NCI-H1930 (cell line): ENCODE measurements at regions not wholly inside any gene's neighbourhood (a gene's known extent, or its start where the extent isn't known, plus 50 kb on each side); places are given as distances from the start of the nearest gene placed in this dataset.
"Not testable (repeated sequence)": the region's sequence is repeated elsewhere in the genome, so short reads cannot be mapped to it uniquely, and the experiment has no call there.

Experiments
- DNase-seq, 2 experiments: peaks; one replicate each; lab custom pipeline; 2025; lab: John Stamatoyannopoulos, UW

- DNase-seq: no peak
Observed at GRCh38 chr12:25384038-25384892, 133.5 kb upstream of the KRAS start.

DNA sequence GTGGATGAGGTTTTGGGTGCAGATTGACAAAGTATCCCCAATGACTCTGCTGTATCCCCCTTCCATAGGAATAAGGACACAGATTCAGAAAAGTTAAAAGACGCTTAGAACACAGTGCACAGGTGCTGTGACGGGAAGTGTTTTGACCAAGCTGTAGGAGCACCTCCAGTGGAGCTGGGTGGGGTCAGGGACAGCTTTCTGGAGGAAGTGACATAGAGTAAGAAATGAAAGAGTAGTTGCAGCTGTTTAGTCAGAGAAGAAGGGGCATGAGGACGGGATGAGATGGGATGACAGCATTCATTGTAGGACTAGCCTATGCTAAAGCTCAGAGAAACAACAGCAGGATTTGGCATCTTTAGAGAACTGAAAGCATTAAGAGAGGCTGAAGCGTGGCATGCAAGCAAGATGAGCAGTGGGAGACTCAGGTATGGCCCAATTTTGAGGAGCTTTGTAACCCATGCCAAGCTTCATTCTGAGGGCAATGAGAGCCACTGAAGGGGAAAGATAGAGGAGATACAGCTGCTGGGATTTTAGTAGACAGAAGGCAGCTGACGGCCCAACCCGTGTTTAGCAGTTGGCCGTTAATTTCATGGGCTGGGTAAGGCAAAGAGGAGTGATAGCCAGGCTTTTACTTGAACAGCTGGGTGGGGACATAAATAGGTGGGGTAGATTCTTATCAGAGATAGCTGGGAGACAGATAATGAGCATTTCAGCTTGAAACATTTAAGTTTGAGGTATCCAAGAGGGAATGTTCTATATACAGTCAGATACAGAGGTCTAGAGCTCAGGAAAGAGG, 131.8 kb upstream of the KRAS start:
- DNase-seq: no peak

DNA sequence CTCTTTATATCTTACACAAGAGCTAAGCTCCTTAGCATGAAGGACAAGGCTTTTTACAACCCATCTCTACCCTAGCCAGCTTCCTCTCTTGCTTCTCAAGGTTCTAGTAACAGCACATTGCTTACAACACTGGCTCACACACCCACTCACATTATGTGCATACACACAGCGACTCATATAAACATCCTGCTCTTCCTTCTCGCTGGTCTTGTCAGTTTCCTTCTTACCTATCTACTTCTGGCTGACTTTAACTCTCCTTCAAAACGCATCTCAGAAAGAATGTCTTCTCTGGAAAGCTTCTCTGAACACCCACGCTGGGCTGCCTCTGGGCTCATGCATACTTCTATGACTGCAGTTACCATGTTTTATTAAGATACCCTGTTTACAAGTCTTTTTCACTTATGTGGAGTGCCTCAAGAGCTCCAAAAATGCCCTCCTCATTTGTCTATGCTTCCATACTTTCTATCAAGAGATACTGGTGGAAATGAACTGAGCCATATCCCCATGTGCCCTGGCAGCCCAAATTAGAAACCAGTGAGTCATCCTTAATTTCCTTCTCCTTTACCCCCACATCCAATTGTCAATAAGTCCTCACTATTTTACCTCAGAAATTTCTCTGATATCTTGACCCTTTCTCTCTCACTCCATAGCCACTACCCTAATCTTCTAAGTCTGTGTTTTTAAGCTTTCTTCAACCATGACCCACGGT, 126.9 kb upstream of the KRAS start:
- no peak for DNase-seq

- DNase-seq: no peak
Observed at GRCh38 chr12:25376985-25377384, 126.3 kb upstream of the KRAS start.

- DNase-seq: no peak
Observed at GRCh38 chr12:25376407-25376806, 125.7 kb upstream of the KRAS start.

- DNase-seq: no peak
Observed at GRCh38 chr12:25372969-25373817, 122.5 kb upstream of the KRAS start.

GRCh38 chr12:25372002-25372401, 121.3 kb upstream of the KRAS start:
- no peak for DNase-seq

- DNase-seq: no peak
Observed at GRCh38 chr12:25368557-25368956, 117.8 kb upstream of the KRAS start.

DNA sequence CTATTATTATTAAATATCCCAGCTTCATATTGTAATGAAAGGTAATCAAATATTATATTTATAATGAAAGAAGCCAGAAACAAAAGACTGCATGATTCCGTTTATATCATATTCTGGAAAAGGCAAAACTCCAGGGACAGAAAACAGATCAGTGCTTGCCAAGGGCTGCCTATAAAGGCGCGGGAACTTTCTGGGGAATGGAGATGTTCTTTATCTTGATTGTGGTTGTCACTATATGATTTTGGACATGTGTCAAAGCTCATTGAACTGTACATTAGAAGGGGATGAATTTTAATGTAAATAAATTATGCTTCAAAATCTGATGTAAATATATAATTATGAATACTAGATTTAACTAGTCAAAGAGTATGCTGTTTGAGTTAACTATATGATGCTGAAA, 115.4 kb upstream of the KRAS start:
- no peak for DNase-seq

DNA sequence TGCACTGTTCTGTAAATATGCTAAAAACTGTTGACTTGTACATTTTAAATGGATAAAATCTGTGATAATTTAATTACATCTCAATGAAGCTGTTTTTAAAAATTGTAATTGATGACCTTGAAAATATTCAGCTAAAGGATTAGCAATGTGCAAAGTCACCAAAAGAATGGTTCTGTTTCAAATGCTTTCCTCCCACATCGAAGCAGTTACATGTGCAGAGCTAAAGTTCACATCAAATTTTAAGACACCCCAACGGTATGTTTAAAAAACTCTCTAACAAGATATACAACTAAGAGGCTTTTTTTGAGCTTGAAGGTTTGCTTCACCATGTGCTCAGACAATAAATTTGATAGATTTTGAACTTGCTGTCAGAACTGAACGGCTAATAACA, 114.6 kb upstream of the KRAS start:
- DNase-seq: no peak

DNA sequence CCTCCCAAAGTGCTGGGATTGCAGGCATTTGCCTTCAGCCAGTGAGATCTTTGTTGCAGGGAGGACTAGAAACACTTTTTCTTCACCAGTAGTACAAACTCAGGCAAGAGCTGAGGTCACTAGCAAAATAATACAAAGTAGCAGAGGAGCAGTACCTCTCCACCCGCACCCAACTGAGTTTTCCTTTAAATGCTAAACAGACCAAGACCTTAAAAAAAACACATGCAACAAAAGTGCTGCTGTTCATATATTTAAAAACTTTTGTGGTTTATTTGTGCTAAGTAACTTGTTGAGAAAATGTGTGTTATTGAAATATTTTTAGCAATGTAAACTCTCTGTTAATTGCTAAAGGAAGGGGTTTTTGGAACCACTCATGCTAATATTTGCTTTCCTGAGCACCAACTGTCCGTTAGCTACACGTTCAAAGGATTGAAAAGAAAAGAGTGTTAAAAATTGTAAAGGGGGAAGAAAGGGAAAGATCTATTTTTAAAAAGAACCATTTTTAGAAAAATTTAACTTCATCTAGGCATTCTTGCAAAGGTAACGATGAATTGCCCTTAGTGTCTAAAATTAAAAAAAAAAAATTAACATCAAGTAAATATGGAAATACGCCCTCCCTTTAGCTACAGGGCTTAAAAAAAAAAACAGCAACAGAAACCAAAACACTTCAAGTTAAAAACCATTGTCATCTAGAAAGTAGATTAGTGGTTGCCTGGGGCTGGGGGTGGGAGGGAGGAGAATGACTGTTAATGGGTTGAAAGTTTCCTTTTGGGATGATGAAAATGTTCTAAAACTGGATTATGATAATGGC, 114.0 kb upstream of the KRAS start:
- no peak for DNase-seq

DNA sequence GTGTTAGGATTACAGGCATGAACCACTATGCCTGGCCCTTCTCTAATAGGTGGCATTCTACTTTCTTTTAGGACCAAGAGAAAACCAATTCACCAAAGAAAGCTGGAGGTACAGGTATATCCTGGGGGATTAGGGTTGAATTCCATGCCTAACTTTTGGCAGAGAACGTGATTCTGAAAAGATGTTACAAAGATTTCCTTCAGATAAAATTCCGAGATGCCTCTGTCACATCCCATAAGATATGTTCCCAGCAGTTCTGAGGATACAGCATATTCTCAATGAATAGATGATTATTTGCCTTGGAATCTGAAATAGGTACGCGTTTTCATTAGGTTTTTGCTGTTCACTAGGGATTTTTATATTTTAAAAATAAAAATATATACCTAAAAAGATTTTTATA, 111.9 kb upstream of the KRAS start:
- DNase-seq: no peak

GRCh38 chr12:25361511-25361910, 110.8 kb upstream of the KRAS start:
- DNase-seq: no peak

DNA sequence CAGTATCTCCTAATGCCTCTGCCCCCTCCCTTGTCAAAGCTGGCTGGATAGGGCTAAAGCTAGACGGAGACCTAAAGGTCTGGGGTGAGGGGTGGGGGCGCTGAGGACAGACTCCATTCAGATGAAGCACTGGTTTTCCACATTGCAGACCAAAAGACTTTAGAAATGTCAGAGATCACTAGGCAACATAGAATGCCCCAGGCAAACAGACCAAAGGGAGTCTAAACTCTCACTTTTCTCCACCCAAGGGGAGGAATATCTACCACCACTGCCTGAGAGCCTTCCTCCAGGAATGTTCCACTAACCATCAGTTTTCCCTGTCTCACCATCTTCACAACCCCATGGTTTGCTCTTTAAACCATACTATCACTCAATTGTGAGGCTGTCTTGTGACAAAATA, 106.9 kb upstream of the KRAS start:
- DNase-seq: no peak

GRCh38 chr12:25352942-25353341, 102.2 kb upstream of the KRAS start:
- not testable (repeated sequence) for DNase-seq

DNA sequence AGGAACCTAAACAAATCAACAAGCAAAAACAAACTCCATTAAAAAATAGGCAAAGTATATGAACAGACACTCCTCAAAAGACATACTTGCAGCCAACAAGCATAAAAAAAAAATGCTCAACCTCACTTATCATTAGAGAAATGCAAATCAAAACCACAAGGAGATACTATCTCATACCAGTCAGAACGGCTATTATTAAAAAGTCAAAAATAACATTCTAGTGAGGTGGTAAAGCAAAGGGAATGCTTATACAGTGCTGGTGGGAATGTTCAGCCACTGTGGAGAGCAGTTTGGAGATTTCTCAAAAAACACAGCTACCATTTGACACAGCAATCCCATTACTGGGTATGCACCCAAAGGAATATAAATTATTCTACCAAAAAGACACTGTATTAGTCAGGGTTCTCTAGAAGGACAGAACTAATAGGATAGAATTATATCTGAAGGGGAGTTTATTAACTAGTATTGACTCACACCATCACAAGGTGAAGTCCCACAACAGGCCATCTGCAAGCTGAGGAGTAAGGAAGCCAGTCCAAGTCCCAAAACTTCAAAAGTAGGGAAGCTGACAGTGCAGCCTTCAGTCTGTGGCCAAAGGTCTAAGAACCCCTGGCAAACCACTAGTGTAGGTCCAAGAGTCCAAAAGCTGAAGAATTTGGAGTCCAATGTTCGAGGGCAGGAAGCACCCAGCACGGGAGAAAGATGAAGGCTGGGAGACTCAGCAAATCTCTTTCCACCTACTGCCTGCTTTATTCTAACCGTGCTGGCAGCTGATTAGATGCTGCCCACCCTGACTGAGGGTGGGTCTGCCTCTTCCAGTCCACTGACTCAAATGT, 101.6 kb upstream of the KRAS start:
- DNase-seq: no peak

GRCh38 chr12:25348593-25348895, 97.8 kb upstream of the KRAS start:
- DNase-seq: no peak

- DNase-seq: no peak
Observed at GRCh38 chr12:25347716-25348592, 97.2 kb upstream of the KRAS start.

GRCh38 chr12:25341877-25342276, 91.1 kb upstream of the KRAS start:
- not testable (repeated sequence) for DNase-seq
